ENCODE measurements at regions not wholly inside any gene's neighbourhood (a gene's known extent, or its start where the extent isn't known, plus 50 kb on each side); places are given as distances from the start of the nearest gene placed in this dataset.

DNA sequence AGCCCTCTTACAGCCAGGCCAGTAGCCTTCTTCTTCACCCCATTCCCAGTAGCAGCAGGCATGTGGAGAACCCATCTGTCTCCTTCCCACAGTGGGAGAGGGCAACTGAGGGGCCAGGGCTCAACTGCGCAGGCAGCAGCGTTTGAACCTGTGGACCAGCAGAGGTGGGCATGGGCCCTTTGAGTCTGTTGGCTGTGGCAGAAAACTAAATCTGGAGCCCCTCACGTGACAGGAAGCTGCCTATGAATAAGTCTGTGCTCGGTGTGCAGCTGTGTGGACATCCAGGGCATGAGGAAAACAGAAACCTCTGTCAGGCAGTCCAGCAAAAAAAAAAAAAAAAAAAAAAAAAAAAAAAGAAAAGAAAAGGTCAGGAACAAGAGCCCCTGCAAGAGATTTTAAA is 189.2 kb upstream of the NR3C1 start (continued):
- TF ChIP-seq, protein P1, sequence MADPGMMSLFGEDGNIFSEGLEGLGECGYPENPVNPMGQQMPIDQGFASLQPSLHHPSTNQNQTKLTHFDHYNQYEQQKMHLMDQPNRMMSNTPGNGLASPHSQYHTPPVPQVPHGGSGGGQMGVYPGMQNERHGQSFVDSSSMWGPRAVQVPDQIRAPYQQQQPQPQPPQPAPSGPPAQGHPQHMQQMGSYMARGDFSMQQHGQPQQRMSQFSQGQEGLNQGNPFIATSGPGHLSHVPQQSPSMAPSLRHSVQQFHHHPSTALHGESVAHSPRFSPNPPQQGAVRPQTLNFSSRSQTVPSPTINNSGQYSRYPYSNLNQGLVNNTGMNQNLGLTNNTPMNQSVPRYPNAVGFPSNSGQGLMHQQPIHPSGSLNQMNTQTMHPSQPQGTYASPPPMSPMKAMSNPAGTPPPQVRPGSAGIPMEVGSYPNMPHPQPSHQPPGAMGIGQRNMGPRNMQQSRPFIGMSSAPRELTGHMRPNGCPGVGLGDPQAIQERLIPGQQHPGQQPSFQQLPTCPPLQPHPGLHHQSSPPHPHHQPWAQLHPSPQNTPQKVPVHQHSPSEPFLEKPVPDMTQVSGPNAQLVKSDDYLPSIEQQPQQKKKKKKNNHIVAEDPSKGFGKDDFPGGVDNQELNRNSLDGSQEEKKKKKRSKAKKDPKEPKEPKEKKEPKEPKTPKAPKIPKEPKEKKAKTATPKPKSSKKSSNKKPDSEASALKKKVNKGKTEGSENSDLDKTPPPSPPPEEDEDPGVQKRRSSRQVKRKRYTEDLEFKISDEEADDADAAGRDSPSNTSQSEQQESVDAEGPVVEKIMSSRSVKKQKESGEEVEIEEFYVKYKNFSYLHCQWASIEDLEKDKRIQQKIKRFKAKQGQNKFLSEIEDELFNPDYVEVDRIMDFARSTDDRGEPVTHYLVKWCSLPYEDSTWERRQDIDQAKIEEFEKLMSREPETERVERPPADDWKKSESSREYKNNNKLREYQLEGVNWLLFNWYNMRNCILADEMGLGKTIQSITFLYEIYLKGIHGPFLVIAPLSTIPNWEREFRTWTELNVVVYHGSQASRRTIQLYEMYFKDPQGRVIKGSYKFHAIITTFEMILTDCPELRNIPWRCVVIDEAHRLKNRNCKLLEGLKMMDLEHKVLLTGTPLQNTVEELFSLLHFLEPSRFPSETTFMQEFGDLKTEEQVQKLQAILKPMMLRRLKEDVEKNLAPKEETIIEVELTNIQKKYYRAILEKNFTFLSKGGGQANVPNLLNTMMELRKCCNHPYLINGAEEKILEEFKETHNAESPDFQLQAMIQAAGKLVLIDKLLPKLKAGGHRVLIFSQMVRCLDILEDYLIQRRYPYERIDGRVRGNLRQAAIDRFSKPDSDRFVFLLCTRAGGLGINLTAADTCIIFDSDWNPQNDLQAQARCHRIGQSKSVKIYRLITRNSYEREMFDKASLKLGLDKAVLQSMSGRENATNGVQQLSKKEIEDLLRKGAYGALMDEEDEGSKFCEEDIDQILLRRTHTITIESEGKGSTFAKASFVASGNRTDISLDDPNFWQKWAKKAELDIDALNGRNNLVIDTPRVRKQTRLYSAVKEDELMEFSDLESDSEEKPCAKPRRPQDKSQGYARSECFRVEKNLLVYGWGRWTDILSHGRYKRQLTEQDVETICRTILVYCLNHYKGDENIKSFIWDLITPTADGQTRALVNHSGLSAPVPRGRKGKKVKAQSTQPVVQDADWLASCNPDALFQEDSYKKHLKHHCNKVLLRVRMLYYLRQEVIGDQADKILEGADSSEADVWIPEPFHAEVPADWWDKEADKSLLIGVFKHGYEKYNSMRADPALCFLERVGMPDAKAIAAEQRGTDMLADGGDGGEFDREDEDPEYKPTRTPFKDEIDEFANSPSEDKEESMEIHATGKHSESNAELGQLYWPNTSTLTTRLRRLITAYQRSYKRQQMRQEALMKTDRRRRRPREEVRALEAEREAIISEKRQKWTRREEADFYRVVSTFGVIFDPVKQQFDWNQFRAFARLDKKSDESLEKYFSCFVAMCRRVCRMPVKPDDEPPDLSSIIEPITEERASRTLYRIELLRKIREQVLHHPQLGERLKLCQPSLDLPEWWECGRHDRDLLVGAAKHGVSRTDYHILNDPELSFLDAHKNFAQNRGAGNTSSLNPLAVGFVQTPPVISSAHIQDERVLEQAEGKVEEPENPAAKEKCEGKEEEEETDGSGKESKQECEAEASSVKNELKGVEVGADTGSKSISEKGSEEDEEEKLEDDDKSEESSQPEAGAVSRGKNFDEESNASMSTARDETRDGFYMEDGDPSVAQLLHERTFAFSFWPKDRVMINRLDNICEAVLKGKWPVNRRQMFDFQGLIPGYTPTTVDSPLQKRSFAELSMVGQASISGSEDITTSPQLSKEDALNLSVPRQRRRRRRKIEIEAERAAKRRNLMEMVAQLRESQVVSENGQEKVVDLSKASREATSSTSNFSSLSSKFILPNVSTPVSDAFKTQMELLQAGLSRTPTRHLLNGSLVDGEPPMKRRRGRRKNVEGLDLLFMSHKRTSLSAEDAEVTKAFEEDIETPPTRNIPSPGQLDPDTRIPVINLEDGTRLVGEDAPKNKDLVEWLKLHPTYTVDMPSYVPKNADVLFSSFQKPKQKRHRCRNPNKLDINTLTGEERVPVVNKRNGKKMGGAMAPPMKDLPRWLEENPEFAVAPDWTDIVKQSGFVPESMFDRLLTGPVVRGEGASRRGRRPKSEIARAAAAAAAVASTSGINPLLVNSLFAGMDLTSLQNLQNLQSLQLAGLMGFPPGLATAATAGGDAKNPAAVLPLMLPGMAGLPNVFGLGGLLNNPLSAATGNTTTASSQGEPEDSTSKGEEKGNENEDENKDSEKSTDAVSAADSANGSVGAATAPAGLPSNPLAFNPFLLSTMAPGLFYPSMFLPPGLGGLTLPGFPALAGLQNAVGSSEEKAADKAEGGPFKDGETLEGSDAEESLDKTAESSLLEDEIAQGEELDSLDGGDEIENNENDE (IDR thresholded peaks at IDR 0.05; ENCODE audit: insufficient replicate concordance, low read length): no peak
- TF ChIP-seq CTBP2 (IDR thresholded peaks at IDR 0.05; ENCODE audit: borderline replicate concordance, insufficient read depth, insufficient read length, low read length) (no peak), SUZ12 (IDR thresholded peaks at IDR 0.05; ENCODE audit: low read length) (no peak), CBX5 (IDR thresholded peaks at IDR 0.05; ENCODE audit: low read depth, low read length) (no peak), JUN (IDR thresholded peaks at IDR 0.05; ENCODE audit: low read depth, low read length) (no peak), TAF7 (optimal IDR thresholded peaks at IDR 0.05; ENCODE audit: borderline replicate concordance, low read depth, low read length) (no peak), RBBP5 (IDR thresholded peaks at IDR 0.05; ENCODE audit: borderline replicate concordance, low read depth, low read length) (no peak), TEAD4 (IDR thresholded peaks at IDR 0.05; ENCODE audit: low read depth, low read length) (no peak), SP4 (IDR thresholded peaks at IDR 0.05; ENCODE audit: low read length) (no peak), NRF1 (IDR thresholded peaks at IDR 0.05; ENCODE audit: low read depth, low read length) (no peak)
